ENCODE measurements at regions not wholly inside any gene's neighbourhood (a gene's known extent, or its start where the extent isn't known, plus 50 kb on each side); places are given as distances from the start of the nearest gene placed in this dataset.

DNA sequence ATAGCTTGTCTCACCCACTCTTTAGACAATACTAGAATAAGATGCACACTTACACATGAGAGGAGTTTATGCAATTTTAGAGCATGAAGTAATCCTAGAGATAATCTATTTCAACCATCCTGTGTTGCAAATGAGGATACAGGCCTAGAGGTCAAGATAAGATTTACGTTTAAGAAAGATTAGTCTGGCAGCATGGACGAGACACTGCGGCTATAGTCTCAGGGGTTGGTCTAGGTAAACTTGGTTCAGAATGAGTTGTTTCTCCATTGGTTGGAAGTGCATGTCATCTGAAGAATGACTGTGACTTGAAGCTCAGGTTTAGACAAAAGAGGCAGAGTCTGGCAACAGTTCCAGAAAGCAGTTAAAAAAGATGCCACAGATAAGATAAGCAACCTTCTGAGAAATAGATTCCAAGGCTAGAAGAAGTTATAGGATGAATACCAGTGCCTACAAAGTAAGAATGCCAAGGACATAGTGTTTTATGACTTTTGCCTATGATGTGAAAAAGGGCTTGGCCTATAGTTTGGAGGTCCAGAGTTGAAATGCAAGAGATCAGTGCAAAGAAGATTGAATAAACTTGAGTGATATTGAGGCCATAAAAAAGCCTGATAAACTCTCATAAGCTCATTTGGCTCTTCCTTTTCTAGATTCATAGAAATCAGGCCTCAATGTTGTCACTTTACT, 631.0 kb downstream of the SQOR start:
- ChIA-PET CTCF (no interaction called here), POLR2A (no interaction called here)

DNA sequence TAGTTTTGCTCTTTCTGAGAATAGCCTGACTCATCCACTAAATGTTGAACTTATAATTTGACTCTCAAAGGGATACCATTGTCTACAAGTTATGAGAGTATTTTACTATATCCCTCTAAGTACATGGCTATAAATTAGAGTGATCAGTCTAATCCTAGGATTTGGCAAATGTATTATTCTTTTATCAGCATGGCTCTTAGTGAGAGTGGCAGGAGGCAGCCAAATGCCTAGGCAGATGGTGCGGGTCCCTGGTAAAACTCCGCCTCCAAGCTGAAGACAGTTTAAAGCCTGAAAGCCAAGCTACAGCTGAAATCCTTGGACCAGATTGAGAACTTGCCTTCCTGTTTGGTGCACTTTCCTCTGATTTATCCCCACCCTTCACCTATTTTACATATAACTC, 631.8 kb downstream of the SQOR start:
- no peak for DNase-seq
- no peak for ATAC-seq (ENCODE audit: low read depth)
- Histone ChIP-seq H3K4me1 (ENCODE audit: control insufficient read depth in 2 of 2, insufficient read depth in 2 of 2, low read length in 2 of 2) (no peaks in the 10 kb centered on the region), H2AFZ (ENCODE audit: insufficient read depth, low read depth, low read length, poor library complexity, severe bottlenecking) (no peak overlapping the region), H3K4me3 (ENCODE audit: control extremely low read depth in 1 of 5, extremely low read depth in 1 of 5, insufficient read depth in 1 of 5, low read depth in 2 of 5, low read length in 4 of 5) (no peak overlapping the region), H4K20me1 (ENCODE audit: control insufficient read depth, insufficient read depth, low read length, poor library complexity, severe bottlenecking) (no peaks in the 10 kb centered on the region), H3K9me3 (ENCODE audit: control extremely low read depth in 1 of 3, control insufficient read depth in 2 of 3, insufficient read depth in 1 of 3, low read length in 2 of 3) (peaks cover 0 to 11% (median 0%) of the 10 kb centered on the region in 3 donors), H3K27ac (ENCODE audit: low read length in 2 of 2) (no peak overlapping the region), H3K4me2 (replicated peaks; ENCODE audit: low read depth, low read length, poor library complexity, severe bottlenecking) (no peak overlapping the region), H3K27me3 (replicated peaks in 1 of 4; ENCODE audit: control extremely low read depth in 1 of 4, control insufficient read depth in 3 of 4, insufficient read depth in 4 of 4, low read length in 3 of 4) (no peaks in the 10 kb centered on the region), H3K36me3 (replicated peaks in 1 of 2; ENCODE audit: control extremely low read depth in 1 of 2, control insufficient read depth in 1 of 2, extremely low read depth in 1 of 2, insufficient read depth in 2 of 2, low read length in 1 of 2) (no peaks in the 10 kb centered on the region), H3K9ac (ENCODE audit: low read length) (no peak overlapping the region), H3K79me2 (ENCODE audit: control insufficient read depth, insufficient read depth, low read length) (no peaks in the 10 kb centered on the region)
- Mint-ChIP-seq H3K4me1 (no peaks in the 10 kb centered on the region), H3K4me3 (no peak overlapping the region), H3K27ac (no peak overlapping the region), H3K9me3 (ENCODE audit: insufficient read depth) (peaks cover 2% of the 10 kb centered on the region), H3K27me3 (no peaks in the 10 kb centered on the region)
- intact Hi-C loops (cut with micrococcal nuclease), result no loop called here
- no peak for TF ChIP-seq EZH2 (IDR thresholded peaks at IDR 0.05; ENCODE audit: borderline replicate concordance, insufficient read depth, low read depth, low read length, poor library complexity, severe bottlenecking)
- TF ChIP-seq, protein P1, sequence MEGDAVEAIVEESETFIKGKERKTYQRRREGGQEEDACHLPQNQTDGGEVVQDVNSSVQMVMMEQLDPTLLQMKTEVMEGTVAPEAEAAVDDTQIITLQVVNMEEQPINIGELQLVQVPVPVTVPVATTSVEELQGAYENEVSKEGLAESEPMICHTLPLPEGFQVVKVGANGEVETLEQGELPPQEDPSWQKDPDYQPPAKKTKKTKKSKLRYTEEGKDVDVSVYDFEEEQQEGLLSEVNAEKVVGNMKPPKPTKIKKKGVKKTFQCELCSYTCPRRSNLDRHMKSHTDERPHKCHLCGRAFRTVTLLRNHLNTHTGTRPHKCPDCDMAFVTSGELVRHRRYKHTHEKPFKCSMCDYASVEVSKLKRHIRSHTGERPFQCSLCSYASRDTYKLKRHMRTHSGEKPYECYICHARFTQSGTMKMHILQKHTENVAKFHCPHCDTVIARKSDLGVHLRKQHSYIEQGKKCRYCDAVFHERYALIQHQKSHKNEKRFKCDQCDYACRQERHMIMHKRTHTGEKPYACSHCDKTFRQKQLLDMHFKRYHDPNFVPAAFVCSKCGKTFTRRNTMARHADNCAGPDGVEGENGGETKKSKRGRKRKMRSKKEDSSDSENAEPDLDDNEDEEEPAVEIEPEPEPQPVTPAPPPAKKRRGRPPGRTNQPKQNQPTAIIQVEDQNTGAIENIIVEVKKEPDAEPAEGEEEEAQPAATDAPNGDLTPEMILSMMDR (IDR thresholded peaks at IDR 0.05), result no peak
- CTCF ChIA-PET, result no interaction called here
- POLR2A ChIA-PET, result no interaction called here
- 100% methylated on average over 2 of the region's 2 CpGs for WGBS (ENCODE audit: insufficient coverage)

More for the DNA sequence above, 631.0 kb downstream of the SQOR start:
- Histone ChIP-seq H3K9ac (ENCODE audit: low read length) (no peak overlapping the region), H3K27me3 (replicated peaks in 1 of 4; ENCODE audit: control extremely low read depth in 1 of 4, control insufficient read depth in 3 of 4, insufficient read depth in 4 of 4, low read length in 3 of 4) (no peaks in the 10 kb centered on the region), H3K9me3 (ENCODE audit: control extremely low read depth in 1 of 3, control insufficient read depth in 2 of 3, insufficient read depth in 1 of 3, low read length in 2 of 3) (peaks cover 0 to 19% (median 0%) of the 10 kb centered on the region in 3 donors), H3K4me3 (ENCODE audit: control extremely low read depth in 1 of 5, extremely low read depth in 1 of 5, insufficient read depth in 1 of 5, low read depth in 2 of 5, low read length in 4 of 5) (no peak overlapping the region), H3K4me1 (ENCODE audit: control insufficient read depth in 2 of 2, insufficient read depth in 2 of 2, low read length in 2 of 2) (no peaks in the 10 kb centered on the region), H3K79me2 (ENCODE audit: control insufficient read depth, insufficient read depth, low read length) (no peaks in the 10 kb centered on the region), H3K36me3 (replicated peaks in 1 of 2; ENCODE audit: control extremely low read depth in 1 of 2, control insufficient read depth in 1 of 2, extremely low read depth in 1 of 2, insufficient read depth in 2 of 2, low read length in 1 of 2) (no peaks in the 10 kb centered on the region), H3K4me2 (replicated peaks; ENCODE audit: low read depth, low read length, poor library complexity, severe bottlenecking) (no peak overlapping the region), H2AFZ (ENCODE audit: insufficient read depth, low read depth, low read length, poor library complexity, severe bottlenecking) (no peak overlapping the region), H4K20me1 (ENCODE audit: control insufficient read depth, insufficient read depth, low read length, poor library complexity, severe bottlenecking) (no peaks in the 10 kb centered on the region), H3K27ac (ENCODE audit: low read length in 2 of 2) (no peak overlapping the region)
- H3K27me3 Mint-ChIP-seq, result no peaks in the 10 kb centered on the region
- 84% methylated on average over 3 of the region's 3 CpGs for WGBS (ENCODE audit: insufficient coverage)
- TF ChIP-seq EZH2 (IDR thresholded peaks at IDR 0.05; ENCODE audit: borderline replicate concordance, insufficient read depth, low read depth, low read length, poor library complexity, severe bottlenecking), result no peak
- TF ChIP-seq, protein P1 (IDR thresholded peaks at IDR 0.05), result no peak
- no peaks in the 10 kb centered on the region for H3K4me1 Mint-ChIP-seq
- intact Hi-C loops (cut with micrococcal nuclease), result no loop called here
- no peak overlapping the region for H3K27ac Mint-ChIP-seq
- no peak overlapping the region for H3K4me3 Mint-ChIP-seq
- DNase-seq (no peak), ATAC-seq (ENCODE audit: low read depth) (no peak)
- H3K9me3 Mint-ChIP-seq (ENCODE audit: insufficient read depth), result peaks cover 3% of the 10 kb centered on the region

Data from B cell (primary cell).